ENCODE measurements at regions not wholly inside any gene's neighbourhood (a gene's known extent, or its start where the extent isn't known, plus 50 kb on each side); places are given as distances from the start of the nearest gene placed in this dataset.

- H3K27me3 ChIP-seq (ENCODE audit: control insufficient read depth, low read length), result no peaks in the 10 kb centered on the region
- no peaks in the 10 kb centered on the region for H3K79me2 ChIP-seq (ENCODE audit: control insufficient read depth, low read length)
- H3K4me3 ChIP-seq (ENCODE audit: low read length), result no peak overlapping the region
- H3K9me3 ChIP-seq (ENCODE audit: control insufficient read depth, insufficient read depth, low read length), result no peaks in the 10 kb centered on the region
- H3K9me2 ChIP-seq (replicated peaks; ENCODE audit: control insufficient read depth, low read length), result no peaks in the 10 kb centered on the region
- H3K27ac ChIP-seq (ENCODE audit: low read depth, low read length), result no peak overlapping the region
- no peaks in the 10 kb centered on the region for H3F3A ChIP-seq (ENCODE audit: control insufficient read depth, insufficient read depth)
- no peak for TF ChIP-seq EZH2phosphoT487 (IDR thresholded peaks at IDR 0.05; ENCODE audit: borderline replicate concordance, low read length)
- TF ChIP-seq CTCF (IDR thresholded peaks at IDR 0.05; ENCODE audit: low read depth, low read length, poor library complexity, severe bottlenecking), result no peak
- no peaks in the 10 kb centered on the region for H3K36me3 ChIP-seq (ENCODE audit: control insufficient read depth, low read length)
- H3K4me1 ChIP-seq (ENCODE audit: control insufficient read depth, low read length), result no peaks in the 10 kb centered on the region
- no peaks in the 10 kb centered on the region for H4K20me1 ChIP-seq (ENCODE audit: control insufficient read depth, insufficient read depth, low read depth, low read length)
- H3K4me2 ChIP-seq (ENCODE audit: low read length), result no peak overlapping the region
Observed at GRCh38 chr16:86387468-86388440, 122.6 kb upstream of the FOXF1 start.

GRCh38 chr16:86388976-86389375, 121.4 kb upstream of the FOXF1 start:
- Histone ChIP-seq H3F3A (ENCODE audit: control insufficient read depth, insufficient read depth) (no peaks in the 10 kb centered on the region), H3K27me3 (ENCODE audit: control insufficient read depth, low read length) (no peaks in the 10 kb centered on the region), H3K27ac (ENCODE audit: low read depth, low read length) (no peak overlapping the region), H4K20me1 (ENCODE audit: control insufficient read depth, insufficient read depth, low read depth, low read length) (no peaks in the 10 kb centered on the region), H3K9me2 (replicated peaks; ENCODE audit: control insufficient read depth, low read length) (no peaks in the 10 kb centered on the region), H3K36me3 (ENCODE audit: control insufficient read depth, low read length) (no peaks in the 10 kb centered on the region), H3K79me2 (ENCODE audit: control insufficient read depth, low read length) (no peaks in the 10 kb centered on the region), H3K4me2 (ENCODE audit: low read length) (no peak overlapping the region), H3K4me1 (ENCODE audit: control insufficient read depth, low read length) (no peaks in the 10 kb centered on the region), H3K4me3 (ENCODE audit: low read length) (no peak overlapping the region), H3K9me3 (ENCODE audit: control insufficient read depth, insufficient read depth, low read length) (no peaks in the 10 kb centered on the region)
- no peak for TF ChIP-seq EZH2phosphoT487 (IDR thresholded peaks at IDR 0.05; ENCODE audit: borderline replicate concordance, low read length)
- TF ChIP-seq CTCF (IDR thresholded peaks at IDR 0.05; ENCODE audit: low read depth, low read length, poor library complexity, severe bottlenecking), result no peak

- no peak overlapping the region for H3K27ac ChIP-seq (ENCODE audit: low read depth, low read length)
- no peak for TF ChIP-seq EZH2phosphoT487 (IDR thresholded peaks at IDR 0.05; ENCODE audit: borderline replicate concordance, low read length)
- no peak for TF ChIP-seq CTCF (IDR thresholded peaks at IDR 0.05; ENCODE audit: low read depth, low read length, poor library complexity, severe bottlenecking)
- H4K20me1 ChIP-seq (ENCODE audit: control insufficient read depth, insufficient read depth, low read depth, low read length), result no peaks in the 10 kb centered on the region
- no peaks in the 10 kb centered on the region for H3K9me2 ChIP-seq (replicated peaks; ENCODE audit: control insufficient read depth, low read length)
- no peak overlapping the region for H3K4me3 ChIP-seq (ENCODE audit: low read length)
- no peaks in the 10 kb centered on the region for H3K79me2 ChIP-seq (ENCODE audit: control insufficient read depth, low read length)
- no peaks in the 10 kb centered on the region for H3K27me3 ChIP-seq (ENCODE audit: control insufficient read depth, low read length)
- no peaks in the 10 kb centered on the region for H3F3A ChIP-seq (ENCODE audit: control insufficient read depth, insufficient read depth)
- H3K36me3 ChIP-seq (ENCODE audit: control insufficient read depth, low read length), result no peaks in the 10 kb centered on the region
- H3K4me1 ChIP-seq (ENCODE audit: control insufficient read depth, low read length), result no peaks in the 10 kb centered on the region
- H3K9me3 ChIP-seq (ENCODE audit: control insufficient read depth, insufficient read depth, low read length), result no peaks in the 10 kb centered on the region
- no peak overlapping the region for H3K4me2 ChIP-seq (ENCODE audit: low read length)
Observed at GRCh38 chr16:86389566-86390328, 120.6 kb upstream of the FOXF1 start.

All from DOHH2 (cell line).